ENCODE measurements at regions not wholly inside any gene's neighbourhood (a gene's known extent, or its start where the extent isn't known, plus 50 kb on each side); places are given as distances from the start of the nearest gene placed in this dataset.

GRCh38 chr5:68766952-68767464, 326.8 kb upstream of the SLC30A5 start:
- DNase-seq: no peak

DNA sequence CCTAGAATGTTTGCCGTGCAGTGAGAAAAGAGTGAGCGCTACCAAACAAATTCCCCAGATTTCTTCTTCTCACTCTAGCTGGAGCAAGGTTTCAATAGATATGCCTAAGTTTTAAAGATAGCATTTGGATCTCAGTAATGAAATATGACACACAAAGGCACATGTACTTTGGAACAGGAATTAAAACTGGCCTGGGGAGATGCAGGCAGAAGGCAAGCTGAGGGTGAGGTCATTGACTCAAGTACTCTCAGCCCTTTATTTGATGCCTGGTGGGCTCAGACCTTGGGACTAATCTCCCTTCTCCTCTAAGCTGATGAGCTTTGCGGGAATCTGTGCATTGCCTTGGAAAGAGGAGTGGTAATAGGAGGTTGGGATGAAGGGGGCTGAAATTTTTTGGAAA, 323.3 kb upstream of the SLC30A5 start:
- DNase-seq: no peak

GRCh38 chr5:68771221-68771620, 322.6 kb upstream of the SLC30A5 start:
- DNase-seq: no peak

DNA sequence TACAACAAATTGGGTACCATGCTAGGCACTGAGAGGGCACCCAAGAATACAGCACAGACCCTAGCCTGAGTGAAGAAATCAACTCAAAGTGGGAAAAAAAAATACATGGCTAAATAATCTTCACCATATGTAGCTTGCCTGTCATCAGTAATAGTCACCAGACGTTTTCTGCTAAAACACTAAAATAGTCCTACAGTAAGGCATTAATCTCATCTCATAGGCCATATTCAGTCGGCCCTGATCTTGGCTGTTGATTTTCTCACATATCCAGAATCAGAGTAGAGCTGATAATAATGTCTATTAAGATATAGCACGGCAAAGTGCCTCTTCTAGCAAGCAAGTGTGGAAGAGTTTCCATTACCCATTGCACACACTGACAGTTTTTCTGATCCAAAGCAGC, 322.1 kb upstream of the SLC30A5 start:
- no peak for DNase-seq

- DNase-seq: no peak
Measured at GRCh38 chr5:68776381-68776780, 317.4 kb upstream of the SLC30A5 start.

DNA sequence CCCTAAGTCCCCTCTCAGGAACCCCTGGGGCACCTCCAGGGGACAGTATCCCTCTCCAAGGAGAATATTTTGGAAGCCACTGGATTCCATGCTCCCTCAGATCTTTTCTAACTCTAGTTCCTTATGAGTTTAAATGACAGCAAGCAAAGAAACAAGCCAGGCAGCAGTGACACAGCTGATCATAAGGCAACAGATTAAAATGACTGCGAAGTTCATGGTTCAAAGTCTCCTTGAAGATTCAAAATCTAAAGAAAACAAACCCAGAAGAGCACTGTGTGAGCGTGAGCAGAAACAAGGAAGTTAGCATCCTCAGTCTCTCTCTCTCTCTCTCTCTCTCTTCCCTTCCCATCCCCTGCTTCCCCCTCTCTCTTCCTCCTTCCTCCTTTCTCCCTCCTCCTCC, 316.7 kb upstream of the SLC30A5 start:
- DNase-seq: no peak

- no peak for DNase-seq
Measured at GRCh38 chr5:68778484-68778883, 315.3 kb upstream of the SLC30A5 start.

DNA sequence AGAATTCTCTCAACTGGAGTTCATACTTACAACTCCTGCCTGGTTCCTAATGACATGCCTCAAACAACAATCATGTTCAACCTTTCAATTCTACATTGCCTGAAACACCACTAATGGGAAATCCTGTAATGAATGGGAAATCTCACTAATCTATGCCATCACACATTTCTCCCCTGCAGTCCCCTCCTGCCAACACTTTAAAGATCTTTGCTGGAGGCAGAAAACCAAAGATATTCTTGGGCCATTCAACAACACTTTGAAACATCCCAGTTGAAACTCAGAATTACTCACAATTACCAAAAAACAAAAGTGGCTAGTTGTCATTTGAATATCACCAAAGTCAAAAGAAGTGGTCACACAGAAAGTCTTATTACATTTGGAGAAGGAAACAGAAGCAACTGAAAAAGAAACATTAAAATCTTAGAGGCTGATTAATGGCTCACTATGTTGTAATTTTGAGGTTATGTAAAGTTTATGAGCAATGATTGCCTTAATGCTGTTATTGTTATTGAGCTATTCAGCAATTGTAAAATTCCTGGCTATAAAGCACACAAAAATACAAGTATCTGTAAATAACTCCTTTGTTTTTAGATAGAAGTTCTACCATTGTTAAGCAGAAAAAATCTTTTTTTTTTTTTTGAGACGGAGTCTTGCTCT, 313.4 kb upstream of the SLC30A5 start:
- no peak for DNase-seq

DNA sequence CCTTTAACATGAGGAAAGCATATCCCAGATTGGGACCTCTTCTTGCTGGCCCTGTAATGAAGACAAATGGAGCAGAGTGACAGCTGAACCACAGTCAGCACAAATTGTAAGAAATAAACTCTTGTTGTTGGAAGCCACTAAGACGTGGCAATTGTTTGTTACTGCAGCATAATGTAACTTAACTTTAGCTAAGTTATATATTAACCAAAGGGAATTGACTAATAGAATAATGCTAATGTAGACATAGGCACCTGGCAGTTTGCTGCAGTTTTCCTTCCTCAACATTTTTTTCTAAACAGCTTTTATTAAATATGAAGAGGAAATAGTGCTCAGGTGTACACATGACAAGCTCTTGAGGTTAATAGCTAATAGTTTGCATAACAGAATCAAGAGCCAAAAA, 300.7 kb upstream of the SLC30A5 start:
- DNase-seq: no peak

GRCh38 chr5:68793993-68794392, 299.8 kb upstream of the SLC30A5 start:
- no peak for DNase-seq

- no peak for DNase-seq
Measured at GRCh38 chr5:68795190-68795589, 298.6 kb upstream of the SLC30A5 start.

- DNase-seq: no peak
Measured at GRCh38 chr5:68798877-68799843, 294.7 kb upstream of the SLC30A5 start.

- no peak for DNase-seq
Measured at GRCh38 chr5:68802430-68802829, 291.4 kb upstream of the SLC30A5 start.

DNA sequence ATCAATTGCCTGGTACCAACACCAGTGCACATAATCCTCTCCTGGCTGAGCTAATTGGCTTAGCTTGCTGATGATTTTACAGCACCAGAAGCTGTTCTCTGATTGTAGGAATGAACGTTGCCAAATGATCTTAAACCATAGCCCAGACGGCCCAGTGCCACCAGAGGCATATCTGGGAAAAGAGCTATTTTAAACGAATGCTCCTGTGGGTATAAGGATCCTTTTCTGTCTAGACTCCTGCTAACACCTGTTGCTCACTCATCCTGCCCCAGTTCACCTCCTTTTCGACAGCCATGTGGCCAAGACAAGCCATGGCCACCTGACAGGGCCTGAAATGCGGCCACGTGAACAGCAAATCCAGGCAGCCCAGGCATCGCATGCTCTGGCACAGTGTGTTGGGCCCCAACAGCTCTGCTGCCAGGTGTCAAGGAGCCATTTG, 289.9 kb upstream of the SLC30A5 start:
- no peak for DNase-seq

DNA sequence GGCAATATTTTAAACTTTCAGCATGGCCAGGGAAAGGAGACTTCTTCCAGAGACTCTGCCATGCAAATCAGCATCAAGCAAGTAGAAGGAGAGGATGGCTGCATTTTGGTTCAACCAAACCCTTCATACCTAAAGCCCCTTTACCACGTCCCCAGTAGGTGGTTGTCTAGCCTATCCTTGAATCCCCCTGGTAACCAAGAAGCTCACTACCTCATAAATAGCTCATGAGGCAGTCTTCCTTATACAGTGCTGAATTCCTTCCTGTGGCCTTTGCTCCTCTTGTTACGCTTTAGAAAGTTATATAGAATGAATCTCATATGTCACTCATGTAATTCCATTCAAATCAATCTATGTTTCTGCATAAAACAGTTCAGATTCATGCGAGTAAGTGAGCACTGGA, 289.5 kb upstream of the SLC30A5 start:
- no peak for DNase-seq

- DNase-seq: no peak
Measured at GRCh38 chr5:68805444-68805843, 288.4 kb upstream of the SLC30A5 start.

- DNase-seq: no peak
Measured at GRCh38 chr5:68817632-68818031, 276.2 kb upstream of the SLC30A5 start.

DNA sequence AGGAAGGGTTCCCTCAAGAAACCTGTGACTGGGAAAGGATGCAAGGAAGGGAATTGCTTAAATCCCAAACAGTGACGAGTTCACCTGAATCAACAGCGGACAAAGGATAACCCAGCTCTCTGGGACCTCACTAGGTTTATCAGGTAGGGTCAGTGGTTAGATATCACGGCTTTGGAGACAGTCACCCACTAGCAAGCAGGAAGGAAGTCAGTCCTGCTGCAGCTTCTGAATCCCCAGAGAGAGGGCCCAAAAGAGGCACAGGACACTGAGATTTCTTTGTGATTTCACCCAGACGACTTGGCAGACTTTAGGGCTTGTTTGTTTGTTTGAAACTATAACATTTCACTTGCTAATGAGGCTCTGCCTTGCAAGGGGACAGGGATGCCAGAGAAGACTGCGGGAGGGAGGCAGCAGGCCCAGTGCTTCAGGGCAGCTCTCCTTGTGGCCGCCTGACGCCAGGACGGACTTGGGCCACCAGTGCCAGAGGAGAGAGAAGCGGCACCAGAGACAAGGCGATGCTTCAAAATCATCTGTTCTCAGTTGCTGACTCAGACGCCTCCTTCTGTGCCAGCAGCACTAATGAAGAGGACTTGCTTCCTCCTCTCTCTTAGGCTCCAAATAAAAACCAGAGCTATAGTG, 275.6 kb upstream of the SLC30A5 start:
- DNase-seq: no peak

DNA sequence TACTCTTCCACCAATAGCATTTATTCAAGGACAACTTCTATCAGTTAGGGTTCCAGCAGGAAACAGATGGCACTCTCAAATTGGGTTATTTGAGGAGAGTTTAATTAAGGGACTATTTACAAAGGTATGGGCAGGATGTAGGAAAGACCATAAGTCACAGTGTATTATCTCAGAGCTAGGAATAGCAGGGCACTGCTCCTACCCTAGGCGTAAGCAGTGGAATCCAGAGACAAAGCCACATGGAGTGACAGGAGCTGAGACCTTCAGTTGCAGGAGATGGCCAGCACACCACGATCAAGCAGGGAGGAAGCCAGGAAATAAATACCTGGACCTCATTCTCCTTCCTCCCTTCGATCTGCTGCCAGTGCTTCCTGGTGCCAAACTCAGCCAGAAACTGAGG, 274.9 kb upstream of the SLC30A5 start:
- no peak for DNase-seq

- no peak for DNase-seq
Measured at GRCh38 chr5:68821056-68821455, 272.8 kb upstream of the SLC30A5 start.

GRCh38 chr5:68822796-68823195, 271.0 kb upstream of the SLC30A5 start:
- DNase-seq: no peak

DNA sequence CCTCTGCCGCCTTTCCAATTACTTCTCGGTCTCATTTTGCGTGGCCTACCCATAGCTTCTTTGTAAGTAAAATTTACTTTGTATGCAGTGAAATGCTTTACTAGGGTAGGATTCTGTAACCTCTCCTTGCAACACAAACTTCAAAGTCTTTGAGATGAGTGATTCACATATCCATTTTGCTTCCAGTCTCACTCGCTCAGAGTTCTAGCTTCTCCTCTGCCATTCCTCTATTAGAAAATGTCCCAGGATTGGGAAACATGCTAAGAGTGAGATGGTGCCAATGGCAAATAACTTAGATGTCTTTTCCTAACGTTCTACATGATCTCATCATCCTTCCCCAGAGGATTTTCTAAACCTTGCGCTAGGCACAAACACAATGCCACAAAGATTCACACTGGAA, 270.5 kb upstream of the SLC30A5 start:
- no peak for DNase-seq

DNA sequence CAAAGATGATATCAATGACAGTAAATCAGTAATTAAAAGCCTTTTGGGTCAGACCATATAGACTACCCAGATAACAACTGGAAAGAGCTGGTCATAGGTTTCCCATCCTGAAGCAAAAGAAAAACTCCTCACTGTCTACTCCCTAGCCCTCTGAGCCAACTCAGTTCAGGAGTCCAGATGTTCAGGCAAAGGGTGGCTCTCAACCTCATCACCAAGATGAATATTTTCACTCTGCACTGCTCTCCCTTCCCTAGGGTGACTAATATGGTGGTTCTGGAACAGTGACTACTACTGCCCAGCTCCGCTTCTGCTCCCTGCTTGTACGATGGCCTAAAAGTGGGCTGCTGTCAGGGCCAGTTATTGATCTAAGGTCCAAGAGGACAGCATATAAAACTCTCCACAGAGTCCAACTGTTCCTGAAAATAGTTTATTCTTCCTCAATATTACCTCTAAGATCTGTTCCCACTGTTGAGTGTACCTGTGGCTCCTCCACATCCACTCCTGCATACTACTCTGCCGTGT, 263.4 kb upstream of the SLC30A5 start:
- DNase-seq: no peak

Data from activated CD4-positive, alpha-beta T cell treated with anti-CD3 and anti-CD28 coated beads, Interleukin-2, amount 50 U/mL, for 4 hours (primary cell).